HepG2 (cell line): ENCODE measurements at regions not wholly inside any gene's neighbourhood (a gene's known extent, or its start where the extent isn't known, plus 50 kb on each side); places are given as distances from the start of the nearest gene placed in this dataset.

Source experiments
- ATAC-seq: fragments of 200-7000 bp; cut with Tn5 transposase; 3 replicates; pipeline ENCODE4 v1.9.1; 2020; ENCODE audit warnings: mild to moderate bottlenecking, moderate library complexity
- BruUV-seq: library from RNA; stranded (reverse); fragments of 400-500 nt; replicated peaks from 2 replicates; lab custom pipeline; 2021; lab: Mats Ljungman, UMichigan
- CTCF ChIA-PET: fragments of 300-600 bp; formaldehyde crosslinking; extraction: SDS; loops from one replicate; lab custom pipeline; 2021; ENCODE audit warnings: low total read pairs, inconsistent platforms, low intra/inter-chr PET ratio; lab: Yijun Ruan, JAX
- POLR2A ChIA-PET: fragments of 350-600 bp; sonication (Branson Sonifier 250); formaldehyde crosslinking; loops from one replicate; lab custom pipeline; 2020; ENCODE audit warnings: antibody characterized with exemption, inconsistent platforms; lab: Yijun Ruan, JAX
- DNase-seq: peaks from one replicate; pipeline ENCODE4 v3.0.0-alpha.2; 2015; ENCODE audit warnings: low spot score
- FAIRE-seq: peaks from 3 replicates; lab custom pipeline; 2011; peaks lifted over from hg19 to GRCh38; lab: Jason Lieb, UNC
- H2AFZ ChIP-seq: one replicate; pipeline ENCODE4 v1.6.1; 2011; ENCODE audit warnings: low read length, inconsistent platforms
- H3K27ac ChIP-seq: fragments of 300-600 bp; 3 replicates; pipeline ENCODE4 v1.8.0; 2011; ENCODE audit warnings: mixed run types, mild to moderate bottlenecking, mixed read lengths, low read length, inconsistent platforms; ENCODE audit not compliant: insufficient read depth; ENCODE audit errors: extremely low read length
- H3K27me3 ChIP-seq, 2 experiments: fragments of 200-600 bp in 1 of 2; 2 replicates in 1 of 2; 3 replicates in 1 of 2; pipeline versions ENCODE4 v1.6.0 to v1.8.0; 2011; ENCODE audit warnings: low read length in 2 of 2, mild to moderate bottlenecking in 2 of 2, moderate library complexity in 2 of 2, inconsistent platforms in 1 of 2; ENCODE audit not compliant: insufficient read depth in 2 of 2, control insufficient read depth in 1 of 2
- H3K36me3 ChIP-seq, 2 experiments: fragments of 200-600 bp in 1 of 2; replicated peaks in 1 of 2; 2 replicates in 1 of 2; 3 replicates in 1 of 2; pipeline versions ENCODE4 v1.5.1 to v1.8.0; 2011; ENCODE audit warnings: low read length in 2 of 2, inconsistent platforms in 1 of 2; ENCODE audit not compliant: insufficient read depth in 2 of 2, control insufficient read depth in 1 of 2
- H3K4me1 ChIP-seq: 2 replicates; pipeline ENCODE4 v1.5.1; 2012; ENCODE audit warnings: low read length, inconsistent platforms; ENCODE audit not compliant: insufficient read depth
- H3K4me2 ChIP-seq: 2 replicates; pipeline ENCODE4 v1.6.0; 2011; ENCODE audit warnings: low read depth, low read length, inconsistent platforms
- H3K4me3 ChIP-seq, 3 experiments: fragments of 200-600 bp in 1 of 3; sonication (generic), shearing (Covaris generic) in 1 of 3; replicated peaks in 1 of 3; 2 replicates each; pipeline ENCODE4 v1.5.1; 2011 to 2016; ENCODE audit warnings: low read length in 3 of 3, inconsistent platforms in 2 of 3, low read depth in 2 of 3, mild to moderate bottlenecking in 2 of 3, control low read depth in 1 of 3, mixed read lengths in 1 of 3; ENCODE audit not compliant: insufficient read depth in 1 of 3
- H3K79me2 ChIP-seq: one replicate; pipeline ENCODE4 v1.6.1; 2011; ENCODE audit warnings: low read length, inconsistent platforms; ENCODE audit not compliant: insufficient read depth
- H3K9ac ChIP-seq: 2 replicates; pipeline ENCODE4 v1.6.0; 2011; ENCODE audit warnings: mild to moderate bottlenecking, low read depth, low read length, inconsistent platforms; ENCODE audit not compliant: insufficient read depth
- H3K9me3 ChIP-seq: 2 replicates; pipeline ENCODE4 v1.5.1; 2012; ENCODE audit warnings: mild to moderate bottlenecking, low read length
- H4K20me1 ChIP-seq: 2 replicates; pipeline ENCODE4 v1.6.0; 2011; ENCODE audit warnings: inconsistent platforms, mild to moderate bottlenecking, low read length, moderate library complexity; ENCODE audit not compliant: insufficient read depth
- RAD21 ChIP-seq: fragments of 450-650 bp; formaldehyde crosslinking; IDR thresholded peaks from 2 replicates; pipeline ENCODE4 v1.5.0; 2020; ENCODE audit warnings: mild to moderate bottlenecking
- SMC3 ChIP-seq: IDR thresholded peaks from 2 replicates; pipeline ENCODE4 v1.6.1; 2011; ENCODE audit warnings: low read length, improper control_type of control experiment
- STAG1 ChIP-seq: sonication (generic); formaldehyde crosslinking; IDR thresholded peaks from 2 replicates; pipeline ENCODE4 v1.4.0; 2020; ENCODE audit warnings: missing genetic modification reagents
- ZC3H4 ChIP-seq: sonication (generic); formaldehyde crosslinking; IDR thresholded peaks from 2 replicates; pipeline ENCODE4 v1.4.0; 2020; ENCODE audit warnings: missing genetic modification reagents, borderline replicate concordance
- ZNF510 ChIP-seq: sonication (generic); formaldehyde crosslinking; IDR thresholded peaks from 2 replicates; pipeline ENCODE4 v1.4.0; 2020; ENCODE audit warnings: low read depth, mild to moderate bottlenecking, missing genetic modification reagents
- WGBS: methylation state at CpG from one replicate; pipeline ENCODE4 v1.1.6; 2017; ENCODE audit warnings: low lambda C conversion rate; 5-methylcytosine and 5-hydroxymethylcytosine counted together
- in situ Hi-C: cut with HindIII; loops from 2 replicates; pipeline ENCODE4 v1.10.0; 2017; ENCODE audit warnings: low pct_unique_long_range_greater_than_20kb; ENCODE audit not compliant: extremely low pct_ligation_motif_present
- intact Hi-C: fragments of 100-400 bp; cut with micrococcal nuclease; formaldehyde crosslinking; loops from one replicate; pipeline ENCODE4 v1.10.0; 2022; ENCODE audit not compliant: unreplicated experiment
- TF ChIP-seq, protein P1 (sequence below): sonication (generic); formaldehyde crosslinking; IDR thresholded peaks from 2 replicates; pipeline ENCODE4 v1.4.0; 2020; ENCODE audit warnings: mild to moderate bottlenecking, missing genetic modification reagents
- TF ChIP-seq, protein P2 (sequence below): sonication (generic); formaldehyde crosslinking; IDR thresholded peaks from 2 replicates; pipeline ENCODE4 v1.4.0; 2020; ENCODE audit warnings: missing genetic modification reagents, low read depth, mild to moderate bottlenecking, borderline replicate concordance
- TF ChIP-seq, protein P3 (sequence below): sonication (generic); formaldehyde crosslinking; IDR thresholded peaks from 2 replicates; pipeline ENCODE4 v1.5.0; 2020; ENCODE audit warnings: mild to moderate bottlenecking, missing genetic modification reagents, moderate library complexity
- TF ChIP-seq, protein P4 (sequence below): IDR thresholded peaks from 2 replicates; pipeline ENCODE4 v1.6.1; 2016; ENCODE audit warnings: control low read depth

DNA sequence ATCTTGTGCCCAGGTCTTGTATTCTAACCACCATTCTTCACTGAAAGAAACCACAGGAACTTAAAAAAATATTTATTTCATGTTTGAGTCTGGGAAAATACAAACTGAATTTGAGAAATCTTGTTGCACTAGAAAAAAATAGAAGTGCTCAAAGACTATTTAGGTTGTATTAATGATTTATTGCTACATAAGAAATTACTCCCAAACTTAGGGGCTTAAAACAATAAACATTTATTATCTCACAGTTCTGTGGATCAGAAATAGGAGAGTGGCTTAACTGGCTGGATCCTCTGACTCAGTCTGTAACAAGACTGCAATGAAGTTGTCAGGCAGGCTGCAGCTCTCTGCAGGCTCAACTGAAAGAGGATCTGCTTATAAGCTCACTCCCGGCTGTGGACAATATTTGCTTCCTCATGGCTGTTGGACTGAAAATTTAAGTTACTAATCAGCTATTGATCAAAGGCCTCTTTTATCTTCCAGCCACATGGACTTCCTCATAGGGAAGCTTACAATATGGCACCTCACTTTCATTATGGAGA is 295.4 kb upstream of the FAM241A start (continued):
- TF ChIP-seq, protein P1, sequence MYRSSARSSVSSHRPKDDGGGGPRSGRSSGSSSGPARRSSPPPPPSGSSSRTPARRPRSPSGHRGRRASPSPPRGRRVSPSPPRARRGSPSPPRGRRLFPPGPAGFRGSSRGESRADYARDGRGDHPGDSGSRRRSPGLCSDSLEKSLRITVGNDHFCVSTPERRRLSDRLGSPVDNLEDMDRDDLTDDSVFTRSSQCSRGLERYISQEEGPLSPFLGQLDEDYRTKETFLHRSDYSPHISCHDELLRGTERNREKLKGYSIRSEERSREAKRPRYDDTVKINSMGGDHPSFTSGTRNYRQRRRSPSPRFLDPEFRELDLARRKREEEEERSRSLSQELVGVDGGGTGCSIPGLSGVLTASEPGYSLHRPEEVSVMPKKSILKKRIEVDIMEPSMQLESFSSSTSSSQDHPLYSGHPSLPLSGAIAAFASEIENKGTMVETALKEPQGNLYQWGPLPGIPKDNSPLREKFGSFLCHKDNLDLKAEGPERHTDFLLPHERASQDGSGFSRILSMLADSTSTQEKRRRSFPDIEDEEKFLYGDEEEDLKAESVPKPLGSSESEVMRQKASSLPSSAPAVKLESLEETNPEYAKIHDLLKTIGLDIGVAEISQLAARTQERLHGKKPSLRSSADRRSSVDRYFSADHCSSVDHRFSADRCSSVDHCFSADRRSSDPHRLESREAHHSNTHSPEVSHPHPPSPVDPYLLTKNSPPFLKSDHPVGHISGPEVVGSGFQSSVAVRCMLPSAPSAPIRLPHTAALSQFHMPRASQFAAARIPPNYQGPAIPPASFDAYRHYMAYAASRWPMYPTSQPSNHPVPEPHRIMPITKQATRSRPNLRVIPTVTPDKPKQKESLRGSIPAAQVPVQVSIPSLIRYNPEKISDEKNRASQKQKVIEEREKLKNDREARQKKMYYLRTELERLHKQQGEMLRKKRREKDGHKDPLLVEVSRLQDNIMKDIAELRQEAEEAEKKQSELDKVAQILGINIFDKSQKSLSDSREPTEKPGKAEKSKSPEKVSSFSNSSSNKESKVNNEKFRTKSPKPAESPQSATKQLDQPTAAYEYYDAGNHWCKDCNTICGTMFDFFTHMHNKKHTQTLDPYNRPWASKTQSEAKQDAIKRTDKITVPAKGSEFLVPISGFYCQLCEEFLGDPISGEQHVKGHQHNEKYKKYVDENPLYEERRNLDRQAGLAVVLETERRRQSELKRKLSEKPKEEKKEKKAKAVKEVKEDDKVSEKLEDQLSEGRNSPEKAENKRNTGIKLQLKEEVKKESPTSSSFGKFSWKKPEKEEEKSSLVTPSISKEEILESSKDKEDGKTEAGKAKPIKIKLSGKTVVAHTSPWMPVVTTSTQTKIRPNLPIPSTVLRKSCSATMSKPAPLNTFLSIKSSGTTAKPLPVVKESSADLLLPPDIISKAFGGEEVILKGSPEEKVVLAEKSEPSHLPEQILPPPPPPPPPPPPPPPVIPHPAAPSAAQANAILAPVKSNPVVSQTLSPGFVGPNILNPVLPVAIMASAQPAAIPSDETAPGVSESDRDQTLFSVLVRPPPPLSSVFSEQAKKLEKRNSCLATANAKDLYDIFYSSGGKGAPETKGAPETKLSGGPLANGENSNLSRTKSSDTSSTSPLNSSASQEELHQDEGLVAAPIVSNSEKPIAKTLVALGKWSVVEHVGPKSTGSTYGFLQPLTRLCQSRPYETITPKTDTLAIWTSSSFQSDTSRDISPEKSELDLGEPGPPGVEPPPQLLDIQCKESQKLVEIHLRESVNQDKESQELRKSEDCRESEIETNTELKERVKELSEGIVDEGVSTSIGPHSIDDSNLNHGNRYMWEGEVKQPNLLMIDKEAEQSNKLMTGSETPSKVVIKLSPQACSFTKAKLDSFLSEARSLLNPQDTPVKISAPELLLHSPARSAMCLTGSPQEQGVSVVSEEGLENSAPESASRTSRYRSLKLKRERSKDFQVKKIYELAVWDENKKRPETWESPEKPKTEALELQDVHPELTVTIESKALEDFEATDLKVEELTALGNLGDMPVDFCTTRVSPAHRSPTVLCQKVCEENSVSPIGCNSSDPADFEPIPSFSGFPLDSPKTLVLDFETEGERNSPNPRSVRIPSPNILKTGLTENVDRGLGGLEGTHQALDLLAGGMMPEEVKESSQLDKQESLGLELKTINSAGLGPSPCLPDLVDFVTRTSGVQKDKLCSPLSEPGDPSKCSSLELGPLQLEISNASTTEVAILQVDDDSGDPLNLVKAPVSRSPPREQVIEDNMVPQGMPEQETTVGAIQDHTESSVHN (CRISPR knock-in tag): no peak
- no peak for TF ChIP-seq ZNF510 (CRISPR knock-in tag)

DNA sequence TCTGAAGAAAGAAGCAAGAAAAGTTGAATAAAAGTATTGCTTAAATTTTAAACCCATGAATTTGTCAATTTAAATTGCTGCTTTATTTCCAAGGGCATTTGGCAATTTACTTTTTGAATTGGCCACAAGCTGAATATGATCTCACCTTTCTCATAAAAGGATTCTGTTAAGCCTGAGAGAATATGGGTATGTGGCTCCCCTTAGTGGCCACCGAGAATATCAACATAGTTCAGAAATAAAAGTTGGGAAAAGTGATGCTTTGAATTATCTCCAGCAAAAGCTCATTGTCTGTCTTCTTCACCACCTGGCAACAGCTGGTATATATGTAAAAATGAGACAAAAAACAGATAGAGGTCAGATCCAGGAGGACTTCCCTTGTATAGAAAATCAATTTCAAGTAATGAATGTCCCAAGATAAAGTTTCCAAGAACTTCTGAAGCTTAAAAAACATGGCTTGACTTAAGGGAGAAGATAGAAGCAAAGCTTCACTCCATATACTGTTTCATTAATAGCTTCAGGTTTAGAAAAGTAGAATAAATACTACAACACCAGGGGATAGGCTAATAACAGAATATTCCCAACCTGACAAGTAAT is 290.7 kb upstream of the FAM241A start:
- no peaks in the 10 kb centered on the region for H3K79me2 ChIP-seq
- CTCF ChIA-PET: interaction anchor here (1.6 kb wide), 1 partner anchor 213 kb away, joined by 11 read pairs; no protein-coding TSS in a partner anchor
- 3% methylated on average over 1 of the region's 1 CpG for WGBS
- peak; percentile 62 for FAIRE-seq
- no peaks in the 10 kb centered on the region for H3K9me3 ChIP-seq
- H3K27ac ChIP-seq: no peak overlapping the region
- no peaks in the 10 kb centered on the region for H3K4me1 ChIP-seq
- in situ Hi-C loops: loop anchor here (5.0 kb wide), 1 partner anchor 212 kb away; no protein-coding TSS in a partner anchor
- no peak overlapping the region for H3K4me2 ChIP-seq
- TF ChIP-seq, protein P2, sequence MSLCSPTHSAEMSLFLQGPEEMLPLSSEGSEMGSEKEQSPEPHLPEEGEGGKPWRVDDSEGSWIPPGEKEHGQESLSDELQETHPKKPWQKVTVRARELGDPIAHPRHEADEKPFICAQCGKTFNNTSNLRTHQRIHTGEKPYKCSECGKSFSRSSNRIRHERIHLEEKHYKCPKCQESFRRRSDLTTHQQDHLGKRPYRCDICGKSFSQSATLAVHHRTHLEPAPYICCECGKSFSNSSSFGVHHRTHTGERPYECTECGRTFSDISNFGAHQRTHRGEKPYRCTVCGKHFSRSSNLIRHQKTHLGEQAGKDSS (CRISPR knock-in tag): no peak
- no peak for TF ChIP-seq ZC3H4 (CRISPR knock-in tag)
- TF ChIP-seq STAG1 (CRISPR knock-in tag): peak; percentile 62
- TF ChIP-seq, protein P3, sequence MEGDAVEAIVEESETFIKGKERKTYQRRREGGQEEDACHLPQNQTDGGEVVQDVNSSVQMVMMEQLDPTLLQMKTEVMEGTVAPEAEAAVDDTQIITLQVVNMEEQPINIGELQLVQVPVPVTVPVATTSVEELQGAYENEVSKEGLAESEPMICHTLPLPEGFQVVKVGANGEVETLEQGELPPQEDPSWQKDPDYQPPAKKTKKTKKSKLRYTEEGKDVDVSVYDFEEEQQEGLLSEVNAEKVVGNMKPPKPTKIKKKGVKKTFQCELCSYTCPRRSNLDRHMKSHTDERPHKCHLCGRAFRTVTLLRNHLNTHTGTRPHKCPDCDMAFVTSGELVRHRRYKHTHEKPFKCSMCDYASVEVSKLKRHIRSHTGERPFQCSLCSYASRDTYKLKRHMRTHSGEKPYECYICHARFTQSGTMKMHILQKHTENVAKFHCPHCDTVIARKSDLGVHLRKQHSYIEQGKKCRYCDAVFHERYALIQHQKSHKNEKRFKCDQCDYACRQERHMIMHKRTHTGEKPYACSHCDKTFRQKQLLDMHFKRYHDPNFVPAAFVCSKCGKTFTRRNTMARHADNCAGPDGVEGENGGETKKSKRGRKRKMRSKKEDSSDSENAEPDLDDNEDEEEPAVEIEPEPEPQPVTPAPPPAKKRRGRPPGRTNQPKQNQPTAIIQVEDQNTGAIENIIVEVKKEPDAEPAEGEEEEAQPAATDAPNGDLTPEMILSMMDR (CRISPR knock-in tag): peak; percentile 66
- TF ChIP-seq, protein P4, sequence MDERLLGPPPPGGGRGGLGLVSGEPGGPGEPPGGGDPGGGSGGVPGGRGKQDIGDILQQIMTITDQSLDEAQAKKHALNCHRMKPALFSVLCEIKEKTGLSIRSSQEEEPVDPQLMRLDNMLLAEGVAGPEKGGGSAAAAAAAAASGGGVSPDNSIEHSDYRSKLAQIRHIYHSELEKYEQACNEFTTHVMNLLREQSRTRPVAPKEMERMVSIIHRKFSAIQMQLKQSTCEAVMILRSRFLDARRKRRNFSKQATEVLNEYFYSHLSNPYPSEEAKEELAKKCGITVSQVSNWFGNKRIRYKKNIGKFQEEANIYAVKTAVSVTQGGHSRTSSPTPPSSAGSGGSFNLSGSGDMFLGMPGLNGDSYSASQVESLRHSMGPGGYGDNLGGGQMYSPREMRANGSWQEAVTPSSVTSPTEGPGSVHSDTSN: no peak
- 0 out of 2 replicates have a peak, but pooled peaks have one; percentile 22 for TF ChIP-seq SMC3
- peak; percentile 28; the same call in 1 of the 2 replicates for TF ChIP-seq RAD21
- TF ChIP-seq, all 625 proteins: peak for 4
- ATAC-seq (peak; percentile 78), DNase-seq (peak; percentile 10)
- Histone ChIP-seq H3K36me3 (no peaks in the 10 kb centered on the region), H3K27me3 (no peaks in the 10 kb centered on the region; a peak in 1 of 5 replicates), H4K20me1 (no peaks in the 10 kb centered on the region), H2AFZ (no peak overlapping the region), H3K9ac (no peak overlapping the region), H3K4me3 (no peak overlapping the region)
- intact Hi-C loops: loop anchor here (1.0 to 2.0 kb wide), 2 partner anchors 176 to 212 kb away; no protein-coding TSS in a partner anchor
- POLR2A ChIA-PET: no interaction called here
- BruUV-seq: no TSS peak
